ENCODE measurements at regions not wholly inside any gene's neighbourhood (a gene's known extent, or its start where the extent isn't known, plus 50 kb on each side); places are given as distances from the start of the nearest gene placed in this dataset.

GRCh38 chr11:95563859-95564258 is 225.7 kb downstream of the FAM76B start (continued):
- TF ChIP-seq SAP30 (IDR thresholded peaks at IDR 0.05; ENCODE audit: insufficient read depth, insufficient replicate concordance, low read length): no peak
